GM23248 (cell line): ENCODE measurements at regions not wholly inside any gene's neighbourhood (a gene's known extent, or its start where the extent isn't known, plus 50 kb on each side); places are given as distances from the start of the nearest gene placed in this dataset.

Experiments
- DNase-seq: peaks from one replicate; pipeline ENCODE4 v3.0.0-alpha.2; 2015
- H2AFZ ChIP-seq: fragments of 200-600 bp; sonication (generic); 2 replicates; pipeline ENCODE4 v1.6.1; 2016; ENCODE audit warnings: antibody characterized with exemption
- H3F3A ChIP-seq: fragments of 200-600 bp; sonication (generic); 2 replicates; pipeline ENCODE4 v1.6.1; 2016; ENCODE audit warnings: mild to moderate bottlenecking, antibody characterized with exemption, mixed run types; ENCODE audit not compliant: insufficient read depth
- H3K27ac ChIP-seq: fragments of 200-600 bp; sonication (generic); 2 replicates; pipeline ENCODE4 v1.5.1; 2016; ENCODE audit warnings: mild to moderate bottlenecking
- H3K27me3 ChIP-seq: fragments of 200-600 bp; sonication (generic); replicated peaks from 2 replicates; pipeline ENCODE4 v1.6.1; 2016; ENCODE audit warnings: mild to moderate bottlenecking; ENCODE audit not compliant: insufficient read depth
- H3K36me3 ChIP-seq: fragments of 200-600 bp; sonication (generic); 2 replicates; pipeline ENCODE4 v1.6.1; 2016; ENCODE audit warnings: low read depth, mild to moderate bottlenecking
- H3K4me1 ChIP-seq: fragments of 200-600 bp; sonication (generic); 2 replicates; pipeline ENCODE4 v1.6.1; 2016; ENCODE audit warnings: mild to moderate bottlenecking; ENCODE audit not compliant: insufficient read depth
- H3K4me2 ChIP-seq: fragments of 200-600 bp; sonication (generic); one replicate; pipeline ENCODE4 v1.6.1; 2016; ENCODE audit warnings: mild to moderate bottlenecking; ENCODE audit not compliant: unreplicated experiment
- H3K4me3 ChIP-seq: fragments of 200-600 bp; sonication (generic); 2 replicates; pipeline ENCODE4 v1.5.1; 2016; ENCODE audit warnings: mild to moderate bottlenecking
- H3K79me2 ChIP-seq: fragments of 200-600 bp; sonication (generic); 2 replicates; pipeline ENCODE4 v1.6.1; 2016; ENCODE audit warnings: mild to moderate bottlenecking; ENCODE audit not compliant: insufficient read depth
- H3K9ac ChIP-seq: fragments of 200-600 bp; sonication (generic); 2 replicates; pipeline ENCODE4 v1.6.1; 2016; ENCODE audit warnings: mild to moderate bottlenecking
- H3K9me2 ChIP-seq: fragments of 200-600 bp; sonication (generic); 2 replicates; pipeline ENCODE4 v1.6.1; 2016; ENCODE audit warnings: mixed run types, mild to moderate bottlenecking, moderate library complexity; ENCODE audit not compliant: insufficient read depth
- H3K9me3 ChIP-seq: fragments of 200-600 bp; sonication (generic); one replicate; pipeline ENCODE4 v1.6.1; 2017; ENCODE audit warnings: low read depth
- H4K20me1 ChIP-seq: fragments of 200-600 bp; sonication (generic); 2 replicates; pipeline ENCODE4 v1.6.0; 2016; ENCODE audit not compliant: insufficient read depth
- EZH2 ChIP-seq: fragments of 200-600 bp; sonication (generic); IDR thresholded peaks from 2 replicates; pipeline ENCODE4 v1.6.1; 2018; ENCODE audit warnings: antibody characterized with exemption, mild to moderate bottlenecking; ENCODE audit not compliant: insufficient read depth, poor library complexity, severe bottlenecking
- EZH2phosphoT487 ChIP-seq: fragments of 200-600 bp; sonication (generic); IDR thresholded peaks from 2 replicates; pipeline ENCODE4 v1.6.1; 2018; ENCODE audit warnings: antibody characterized with exemption, moderate library complexity, mild to moderate bottlenecking, low read depth; ENCODE audit not compliant: insufficient read depth
- WGBS, 2 experiments: methylation state at CpG; one replicate each; pipeline ENCODE4 v1.1.6; 2015 to 2017; ENCODE audit warnings: low lambda C conversion rate in 2 of 2, low coverage in 1 of 2; ENCODE audit errors: missing lambda C conversion rate in 2 of 2; 5-methylcytosine and 5-hydroxymethylcytosine counted together
- in situ Hi-C: fragments of 300-500 bp; cut with MboI; formaldehyde crosslinking; loops from 2 replicates; pipeline ENCODE4 v1.15.0; 2020

- Histone ChIP-seq H4K20me1 (no peaks in the 10 kb centered on the region), H3K79me2 (no peaks in the 10 kb centered on the region), H3K27me3 (no peaks in the 10 kb centered on the region), H3K4me2 (no peak overlapping the region), H3K9me3 (no peaks in the 10 kb centered on the region), H3K27ac (no peak overlapping the region), H3K9ac (no peak overlapping the region), H3K4me1 (no peaks in the 10 kb centered on the region), H3K36me3 (no peaks in the 10 kb centered on the region), H3F3A (no peaks in the 10 kb centered on the region), H3K4me3 (no peak overlapping the region), H3K9me2 (no peaks in the 10 kb centered on the region), H2AFZ (no peak overlapping the region)
- no peak for TF ChIP-seq EZH2phosphoT487
- TF ChIP-seq EZH2 = no peak
- 13 to 40% methylated on average over 2 of the region's 2 CpGs for WGBS, 2 experiments
- in situ Hi-C loops = no loop called here
- DNase-seq = peak; percentile 3
Measured at GRCh38 chr6:153621491-153621890, 417.5 kb upstream of the OPRM1 start.

- in situ Hi-C loops = no loop called here
Measured at GRCh38 chr6:153621070-153621469, 418.0 kb upstream of the OPRM1 start.

GRCh38 chr6:153618371-153619322 is 420.4 kb upstream of the OPRM1 start:
- WGBS, 2 experiments = 31 to 32% methylated on average over 8 of the region's 8 CpGs
- no peak overlapping the region for H3K27ac ChIP-seq
- no peak for DNase-seq
- no peaks in the 10 kb centered on the region for H4K20me1 ChIP-seq
- H3K79me2 ChIP-seq = no peaks in the 10 kb centered on the region
- TF ChIP-seq EZH2phosphoT487 (no peak), EZH2 (no peak)
- no peaks in the 10 kb centered on the region for H3K27me3 ChIP-seq
- no peaks in the 10 kb centered on the region for H3K4me1 ChIP-seq
- H3K9me2 ChIP-seq = no peaks in the 10 kb centered on the region
- H3K9me3 ChIP-seq = no peaks in the 10 kb centered on the region
- in situ Hi-C loops = no loop called here
- no peak overlapping the region for H2AFZ ChIP-seq
- no peak overlapping the region for H3K4me3 ChIP-seq
- no peaks in the 10 kb centered on the region for H3K36me3 ChIP-seq
- H3K4me2 ChIP-seq = no peak overlapping the region
- no peaks in the 10 kb centered on the region for H3F3A ChIP-seq
- no peak overlapping the region for H3K9ac ChIP-seq

More at GRCh38 chr6:153621070-153621469, 418.0 kb upstream of the OPRM1 start:
- no peak overlapping the region for H3K9ac ChIP-seq
- H3K36me3 ChIP-seq = no peaks in the 10 kb centered on the region
- 21 to 25% methylated on average over 5 of the region's 5 CpGs for WGBS, 2 experiments
- H3F3A ChIP-seq = no peaks in the 10 kb centered on the region
- no peak overlapping the region for H3K27ac ChIP-seq
- H3K4me1 ChIP-seq = no peaks in the 10 kb centered on the region
- no peaks in the 10 kb centered on the region for H4K20me1 ChIP-seq
- H3K4me3 ChIP-seq = no peak overlapping the region
- H2AFZ ChIP-seq = no peak overlapping the region
- H3K27me3 ChIP-seq = no peaks in the 10 kb centered on the region
- no peaks in the 10 kb centered on the region for H3K9me2 ChIP-seq
- H3K4me2 ChIP-seq = no peak overlapping the region
- no peak for DNase-seq
- TF ChIP-seq EZH2phosphoT487 (no peak), EZH2 (no peak)
- no peaks in the 10 kb centered on the region for H3K79me2 ChIP-seq
- H3K9me3 ChIP-seq = no peaks in the 10 kb centered on the region

- Histone ChIP-seq H3K9ac (no peak overlapping the region), H3K4me1 (no peaks in the 10 kb centered on the region), H3K27me3 (no peaks in the 10 kb centered on the region), H3K4me2 (no peak overlapping the region), H3K36me3 (no peaks in the 10 kb centered on the region), H4K20me1 (no peaks in the 10 kb centered on the region), H3K79me2 (no peaks in the 10 kb centered on the region), H3K9me2 (no peaks in the 10 kb centered on the region), H3F3A (no peaks in the 10 kb centered on the region), H2AFZ (no peak overlapping the region), H3K9me3 (no peaks in the 10 kb centered on the region), H3K4me3 (no peak overlapping the region), H3K27ac (no peak overlapping the region)
- TF ChIP-seq EZH2 (no peak), EZH2phosphoT487 (no peak)
- 47 to 52% methylated on average over 6 of the region's 6 CpGs for WGBS, 2 experiments
- in situ Hi-C loops = no loop called here
- no peak for DNase-seq
Measured at GRCh38 chr6:153616506-153616905, 422.5 kb upstream of the OPRM1 start.
